Stimulated activated naive B cell treated with anti-CD40 and anti-IgM and Interleukin-4, amounts not matched to agents 10 μg/mL and 1 μg/mL and 100 μg/mL, for 72 hours (primary cell): ENCODE measurements at regions not wholly inside any gene's neighbourhood (a gene's known extent, or its start where the extent isn't known, plus 50 kb on each side); places are given as distances from the start of the nearest gene placed in this dataset.
"Not testable (repeated sequence)": the region's sequence is repeated elsewhere in the genome, so short reads cannot be mapped to it uniquely, and the experiment has no call there.

Source experiments
- ATAC-seq, 2 donors: fragments of 150-1000 bp; cut with Tn5 transposase; replicated peaks; 2 replicates each; pipeline ENCODE4 v1.10.0; 2021; ENCODE audit warnings: moderate library complexity in 1 of 2
- DNase-seq: peaks from one replicate; pipeline ENCODE4 v3.0.0; 2021
- H3K27ac Mint-ChIP-seq: one replicate; pipeline ENCODE4 v1.8.0; 2022; ENCODE audit warnings: mild to moderate bottlenecking, mixed read lengths
- H3K27me3 Mint-ChIP-seq, 2 donors: one replicate each; pipeline ENCODE4 v1.8.0; 2022; ENCODE audit warnings: mixed read lengths in 2 of 2
- H3K36me3 Mint-ChIP-seq, 2 donors: one replicate each; pipeline ENCODE4 v1.8.0; 2022; ENCODE audit warnings: mixed read lengths in 2 of 2, mild to moderate bottlenecking in 1 of 2
- H3K4me1 Mint-ChIP-seq, 2 donors: one replicate each; pipeline ENCODE4 v1.8.0; 2022; ENCODE audit warnings: mixed read lengths in 2 of 2, mild to moderate bottlenecking in 1 of 2
- H3K4me3 Mint-ChIP-seq, 2 donors: one replicate each; pipeline ENCODE4 v1.8.0; 2022; ENCODE audit warnings: mild to moderate bottlenecking in 2 of 2, mixed read lengths in 2 of 2, moderate library complexity in 1 of 2
- H3K9me3 Mint-ChIP-seq, 2 donors: one replicate each; pipeline ENCODE4 v1.8.0; 2022; ENCODE audit warnings: mixed read lengths in 2 of 2, mild to moderate bottlenecking in 1 of 2

DNA sequence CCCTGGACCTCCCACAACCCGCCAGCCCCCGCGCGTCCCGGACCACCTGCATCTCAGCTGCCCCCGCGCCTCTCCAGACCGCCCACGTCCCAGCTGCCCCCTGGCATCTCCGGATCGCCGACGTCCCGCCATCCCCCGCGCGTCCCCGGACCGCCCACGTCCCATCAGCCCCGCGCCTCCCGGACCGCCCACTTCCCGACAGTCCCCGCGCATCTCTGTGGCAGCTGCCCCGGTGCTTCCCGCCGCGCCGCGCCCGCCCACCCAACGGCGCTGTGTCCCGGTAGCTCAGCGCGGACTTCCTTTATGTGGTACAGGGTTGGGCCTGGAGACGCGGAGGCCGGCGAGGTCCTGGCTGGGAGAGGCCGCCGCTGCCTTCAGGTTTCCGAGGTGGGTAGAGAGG, 874.9 kb downstream of the TMEM121 start:
- not testable (repeated sequence) for H3K27me3 Mint-ChIP-seq, H3K27ac Mint-ChIP-seq, H3K36me3 Mint-ChIP-seq, H3K4me1 Mint-ChIP-seq, H3K4me3 Mint-ChIP-seq, DNase-seq, ATAC-seq, H3K9me3 Mint-ChIP-seq

DNA sequence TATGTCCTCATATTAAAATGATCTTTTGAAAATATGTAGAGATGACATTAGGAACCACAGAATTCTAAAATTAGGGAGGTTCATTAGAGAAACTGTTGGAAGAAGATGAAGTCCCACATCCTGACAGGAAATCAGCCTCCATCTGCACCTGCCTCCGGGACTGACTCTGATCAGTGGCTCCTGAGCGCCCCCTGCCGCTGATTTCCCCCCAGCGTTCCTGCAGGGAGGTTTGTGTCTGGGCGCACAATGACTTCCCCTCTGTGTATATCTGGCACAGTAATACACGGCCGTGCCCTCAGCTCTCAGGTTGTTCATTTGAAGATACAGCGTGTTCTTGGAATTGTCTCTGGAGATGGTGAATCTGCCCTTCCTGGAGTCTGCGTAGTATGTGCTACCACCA, 883.8 kb downstream of the TMEM121 start:
- H3K36me3 Mint-ChIP-seq, H3K27ac Mint-ChIP-seq: not testable (repeated sequence)

DNA sequence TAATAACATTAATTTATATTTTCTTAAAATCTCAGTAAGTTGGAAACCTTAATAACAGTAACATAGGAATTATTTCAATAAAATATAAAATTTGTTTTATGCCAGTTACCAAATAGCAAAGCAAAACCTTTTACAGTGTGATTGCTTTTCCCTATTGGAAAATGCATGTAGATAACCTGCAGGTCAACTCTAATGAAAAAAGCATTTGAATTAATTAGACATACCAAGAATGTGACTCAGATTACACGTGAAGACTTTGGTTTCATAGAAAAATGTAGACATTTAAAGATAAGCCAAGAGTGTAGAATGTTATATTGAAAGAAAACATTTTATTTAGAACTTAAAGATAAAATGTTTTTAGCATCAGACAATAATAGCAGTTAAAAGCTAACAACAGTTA, 888.1 kb downstream of the TMEM121 start:
- ATAC-seq: no peak
- H3K4me3 Mint-ChIP-seq: no peak overlapping the region
- H3K36me3 Mint-ChIP-seq: no peaks in the 10 kb centered on the region
- no peak overlapping the region for H3K27ac Mint-ChIP-seq
- H3K4me1 Mint-ChIP-seq: peaks cover 0 to 4% of the 10 kb centered on the region in 2 donors
- peaks cover 0 to 4% of the 10 kb centered on the region in 2 donors for H3K27me3 Mint-ChIP-seq
- DNase-seq: no peak
- H3K9me3 Mint-ChIP-seq: no peaks in the 10 kb centered on the region

More for the DNA sequence above, 883.8 kb downstream of the TMEM121 start:
- ATAC-seq, H3K9me3 Mint-ChIP-seq, H3K4me1 Mint-ChIP-seq, H3K27me3 Mint-ChIP-seq, H3K4me3 Mint-ChIP-seq: not testable (repeated sequence)
- DNase-seq: peak; percentile 24

DNA sequence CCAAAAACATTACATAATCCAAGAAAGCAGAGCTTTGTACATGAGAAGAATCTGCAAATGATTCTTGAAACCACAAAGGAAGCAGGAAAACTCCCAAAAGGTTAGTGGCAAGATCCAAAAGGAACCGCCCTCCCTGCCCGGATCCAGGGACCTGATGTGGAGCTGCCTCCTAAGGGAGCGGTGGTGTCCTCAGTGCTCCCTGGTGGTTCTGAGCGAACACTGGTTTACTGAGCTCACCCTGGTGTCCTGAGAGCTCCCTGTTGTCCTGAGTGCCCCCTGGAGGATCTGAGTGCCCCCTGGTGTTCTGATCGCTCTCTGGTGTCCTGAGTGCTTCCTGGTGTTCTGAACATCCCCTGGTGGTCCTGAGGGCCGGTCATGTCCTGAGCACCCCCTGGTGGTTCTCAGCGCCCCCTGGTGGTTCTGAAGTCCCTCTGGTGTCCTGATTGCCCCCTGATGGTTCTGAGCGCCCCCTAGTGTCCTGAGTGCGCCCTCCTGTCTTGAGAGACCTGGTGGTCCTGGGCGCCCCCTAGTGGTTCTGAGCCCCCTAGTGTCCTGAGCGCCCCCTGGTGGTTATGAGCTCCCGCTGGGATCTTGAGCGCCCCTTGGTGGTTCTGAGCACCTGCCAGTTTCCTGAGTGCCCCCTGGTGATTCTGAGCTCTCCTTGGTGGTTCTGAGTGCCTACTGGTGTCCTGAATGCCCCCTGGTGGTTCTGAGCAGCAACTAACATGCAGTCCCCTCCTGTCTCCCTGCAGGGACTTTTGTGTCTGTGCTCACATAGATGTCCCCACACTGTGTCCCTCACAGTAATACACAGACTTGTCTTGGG, 891.1 kb downstream of the TMEM121 start:
- Mint-ChIP-seq H3K9me3 (no peaks in the 10 kb centered on the region), H3K36me3 (no peaks in the 10 kb centered on the region), H3K27me3 (peaks cover 4 to 8% of the 10 kb centered on the region in 2 donors), H3K27ac (no peak overlapping the region), H3K4me3 (no peak overlapping the region), H3K4me1 (no peaks in the 10 kb centered on the region)
- DNase-seq (peak; percentile 82), ATAC-seq (peak; percentile 86 to 92)

DNA sequence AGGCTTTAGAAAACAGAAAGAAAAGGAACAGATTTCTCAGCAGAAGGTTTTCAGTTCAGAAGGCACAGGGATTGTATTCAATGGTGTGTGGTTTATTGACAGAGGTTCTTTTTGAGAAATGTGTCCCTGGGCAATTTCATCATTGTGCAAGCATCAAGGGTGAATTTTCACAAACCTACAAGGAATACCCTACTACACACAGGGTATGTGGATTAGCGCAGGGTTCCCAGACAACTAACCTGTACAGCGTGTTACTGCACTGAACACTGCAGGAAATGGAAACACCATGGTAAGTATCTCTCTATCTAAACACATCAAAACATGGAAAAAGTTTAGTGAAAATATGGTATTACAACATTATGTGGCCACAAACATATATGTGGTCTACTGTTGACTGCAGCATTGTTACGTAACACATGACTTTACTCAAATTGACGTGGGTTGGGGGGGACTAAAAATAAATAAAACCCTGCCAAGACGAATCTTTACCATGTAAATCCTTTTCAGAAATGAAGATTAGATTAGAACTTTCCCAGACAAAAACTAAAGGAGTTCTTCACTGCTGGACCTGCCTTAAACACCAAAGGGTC, 893.1 kb downstream of the TMEM121 start:
- Mint-ChIP-seq H3K27me3 (peaks cover 14 to 20% of the 10 kb centered on the region in 2 donors), H3K27ac (no peak overlapping the region), H3K4me1 (no peaks in the 10 kb centered on the region), H3K4me3 (no peak overlapping the region), H3K36me3 (no peaks in the 10 kb centered on the region), H3K9me3 (no peaks in the 10 kb centered on the region)
- DNase-seq (no peak), ATAC-seq (no peak)

DNA sequence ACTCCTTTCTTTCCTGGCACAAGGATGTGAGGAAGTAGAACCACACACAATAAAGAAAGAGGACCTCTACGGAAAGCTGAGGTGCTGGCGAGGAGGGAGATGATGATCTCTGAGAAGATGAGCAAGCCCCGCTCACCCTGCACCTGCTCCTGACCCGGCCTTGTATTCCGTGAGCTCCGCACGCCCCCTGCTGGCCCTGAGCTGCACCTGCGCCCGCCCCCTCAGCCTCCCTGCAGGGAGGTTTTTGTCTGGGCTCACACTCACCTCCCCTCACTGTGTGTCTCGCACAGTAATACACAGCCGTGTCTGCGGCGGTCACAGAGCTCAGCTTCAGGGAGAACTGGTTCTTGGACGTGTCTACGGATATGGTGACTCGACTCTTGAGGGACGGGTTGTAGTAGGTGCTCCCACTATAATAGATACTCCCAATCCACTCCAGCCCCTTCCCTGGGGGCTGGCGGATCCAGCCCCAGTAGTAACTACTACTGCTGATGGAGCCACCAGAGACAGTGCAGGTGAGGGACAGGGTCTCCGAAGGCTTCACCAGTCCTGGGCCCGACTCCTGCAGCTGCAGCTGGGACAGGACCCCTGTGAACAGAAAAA, 895.1 kb downstream of the TMEM121 start:
- H3K9me3 Mint-ChIP-seq, H3K27ac Mint-ChIP-seq, H3K4me1 Mint-ChIP-seq, H3K36me3 Mint-ChIP-seq: not testable (repeated sequence)
- DNase-seq: peak; percentile 68
- Mint-ChIP-seq H3K27me3 (peaks cover 14 to 20% of the 10 kb centered on the region in 2 donors), H3K4me3 (peak overlapping the region; percentile 23 to 51)
- ATAC-seq: peak; percentile 63 to 82

DNA sequence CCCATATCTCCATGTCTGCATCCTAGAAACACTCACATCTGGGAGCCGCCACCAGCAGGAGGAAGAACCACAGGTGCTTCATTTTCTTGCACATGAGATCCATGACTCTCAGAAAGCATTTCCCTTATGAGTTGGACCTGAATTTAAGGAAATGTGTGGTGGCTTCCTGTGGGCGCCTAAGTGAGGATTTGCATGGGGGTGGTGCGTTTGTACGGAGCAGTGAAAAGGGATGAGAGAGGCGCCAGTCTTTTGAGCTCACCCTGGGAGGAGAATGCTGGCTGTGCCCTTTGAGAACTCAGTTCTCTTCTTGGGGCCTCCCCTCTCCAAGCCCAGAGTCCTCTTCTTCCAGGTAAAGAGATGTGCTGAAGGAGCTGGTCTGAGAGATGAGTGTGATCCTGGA, 895.7 kb downstream of the TMEM121 start:
- H3K27ac Mint-ChIP-seq: no peak overlapping the region
- no peaks in the 10 kb centered on the region for H3K36me3 Mint-ChIP-seq
- H3K4me1 Mint-ChIP-seq: no peaks in the 10 kb centered on the region
- H3K27me3 Mint-ChIP-seq: peaks cover 17 to 20% of the 10 kb centered on the region in 2 donors
- peak overlapping the region; percentile 23 to 51 for H3K4me3 Mint-ChIP-seq
- no peaks in the 10 kb centered on the region for H3K9me3 Mint-ChIP-seq
- no peak for ATAC-seq
- no peak for DNase-seq

DNA sequence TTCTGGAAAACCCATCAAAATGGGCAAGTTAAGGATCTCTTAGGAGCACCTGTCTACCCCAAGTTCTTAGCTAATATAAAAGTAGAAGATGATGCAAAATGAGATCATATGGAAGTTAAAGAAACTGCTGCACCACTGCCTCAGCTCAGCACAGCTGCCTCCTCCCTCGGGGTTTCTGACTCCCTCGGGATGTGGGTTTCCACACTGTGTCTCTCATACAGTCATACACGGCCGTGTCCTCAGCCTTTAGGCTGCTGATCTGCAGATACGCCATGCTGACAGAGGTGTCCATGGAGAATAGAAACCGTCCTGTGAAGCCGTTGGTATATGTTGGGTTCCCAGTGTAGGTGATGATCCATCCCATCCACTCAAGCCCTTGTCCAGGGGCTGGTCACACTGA, 898.8 kb downstream of the TMEM121 start:
- not testable (repeated sequence) for H3K9me3 Mint-ChIP-seq, H3K4me3 Mint-ChIP-seq, H3K27ac Mint-ChIP-seq, H3K36me3 Mint-ChIP-seq, H3K4me1 Mint-ChIP-seq
- peaks cover 15 to 20% of the 10 kb centered on the region in 2 donors for H3K27me3 Mint-ChIP-seq
- DNase-seq (peak; percentile 32), ATAC-seq (peak; percentile 72 to 87)

DNA sequence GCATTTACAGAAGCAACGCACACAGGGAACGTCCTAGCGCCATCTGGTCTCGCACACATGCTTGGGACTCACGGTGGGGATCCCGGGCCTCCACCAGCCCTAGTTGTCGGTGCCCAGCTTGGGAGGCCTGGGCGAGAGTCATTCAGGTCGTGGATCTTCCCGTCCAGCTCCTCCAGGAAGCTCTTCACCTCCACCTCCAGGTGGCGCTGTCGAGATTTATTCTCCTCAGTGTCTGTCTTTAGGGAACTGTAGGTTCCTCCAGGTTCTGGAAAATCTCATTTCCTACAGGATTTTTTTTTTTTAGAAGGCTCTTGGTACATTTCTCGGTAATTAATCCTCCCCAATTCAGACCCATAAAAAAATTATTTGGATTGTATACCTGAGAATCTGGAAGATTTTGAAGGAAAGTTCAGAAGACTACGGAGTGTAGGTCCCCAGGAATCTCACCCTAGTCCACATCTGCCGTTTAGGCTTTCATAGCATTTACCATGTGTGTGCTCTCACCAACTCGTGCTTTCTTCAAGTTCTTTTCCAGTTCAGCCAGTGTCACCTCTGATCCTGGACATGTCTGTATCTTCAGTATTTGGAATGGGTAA, 910.0 kb downstream of the TMEM121 start:
- Mint-ChIP-seq H3K27me3 (peaks cover 0 to 9% of the 10 kb centered on the region in 2 donors), H3K36me3 (no peaks in the 10 kb centered on the region), H3K4me3 (no peak overlapping the region), H3K4me1 (no peaks in the 10 kb centered on the region), H3K9me3 (no peaks in the 10 kb centered on the region), H3K27ac (no peak overlapping the region)
- ATAC-seq (peak in 1 of 2 donors; percentile 41), DNase-seq (peak; percentile 8)

DNA sequence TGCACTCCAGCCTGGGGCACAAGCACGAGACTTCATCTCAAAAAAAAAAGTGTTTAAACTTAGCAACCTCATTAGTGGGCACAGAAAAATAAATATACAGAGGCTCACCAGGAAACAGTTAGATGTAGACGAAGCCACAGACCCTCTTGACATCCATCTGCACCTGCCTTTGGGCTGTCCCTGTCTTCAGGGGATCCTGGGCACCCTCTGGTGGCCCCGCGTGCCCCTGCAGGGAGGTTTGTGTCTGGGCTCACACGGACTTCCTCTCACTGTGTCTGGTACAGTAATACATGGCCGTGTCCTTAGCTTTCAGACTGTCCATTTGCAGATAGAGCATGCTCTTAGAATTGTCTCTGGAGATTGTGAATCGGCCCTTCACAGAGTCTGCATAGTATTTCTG, 916.5 kb downstream of the TMEM121 start:
- H3K36me3 Mint-ChIP-seq: no peaks in the 10 kb centered on the region
- DNase-seq (peak; percentile 36), ATAC-seq (peak; percentile 90 to 95)
- no peaks in the 10 kb centered on the region for H3K9me3 Mint-ChIP-seq
- no peak overlapping the region for H3K27ac Mint-ChIP-seq
- peaks cover 2 to 11% of the 10 kb centered on the region in 2 donors for H3K4me1 Mint-ChIP-seq
- peaks cover 0 to 9% of the 10 kb centered on the region in 2 donors for H3K27me3 Mint-ChIP-seq
- no peak overlapping the region for H3K4me3 Mint-ChIP-seq

DNA sequence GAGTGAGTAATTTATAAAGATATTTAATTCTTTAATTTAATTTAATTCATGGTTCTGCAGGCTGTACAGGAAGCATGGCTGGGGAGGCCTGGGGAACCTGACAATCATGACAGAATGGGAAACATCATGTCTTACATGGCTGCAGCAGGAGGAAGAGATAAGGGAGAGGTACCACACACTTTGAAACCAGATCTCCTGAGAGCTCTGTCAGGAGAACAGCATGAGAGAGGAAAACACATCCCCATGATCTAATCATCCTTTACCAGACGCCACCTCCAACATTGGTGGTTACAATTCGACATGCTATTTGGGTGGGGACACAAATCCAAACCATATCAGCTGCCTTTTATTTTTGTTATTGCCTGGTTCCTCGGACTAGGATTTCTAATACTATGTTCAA, 928.6 kb downstream of the TMEM121 start:
- DNase-seq (no peak), ATAC-seq (no peak)
- no peaks in the 10 kb centered on the region for H3K9me3 Mint-ChIP-seq
- H3K27ac Mint-ChIP-seq: no peak overlapping the region
- no peak overlapping the region for H3K4me3 Mint-ChIP-seq
- no peaks in the 10 kb centered on the region for H3K36me3 Mint-ChIP-seq
- no peaks in the 10 kb centered on the region for H3K27me3 Mint-ChIP-seq
- H3K4me1 Mint-ChIP-seq: peaks cover 4 to 15% of the 10 kb centered on the region in 2 donors

DNA sequence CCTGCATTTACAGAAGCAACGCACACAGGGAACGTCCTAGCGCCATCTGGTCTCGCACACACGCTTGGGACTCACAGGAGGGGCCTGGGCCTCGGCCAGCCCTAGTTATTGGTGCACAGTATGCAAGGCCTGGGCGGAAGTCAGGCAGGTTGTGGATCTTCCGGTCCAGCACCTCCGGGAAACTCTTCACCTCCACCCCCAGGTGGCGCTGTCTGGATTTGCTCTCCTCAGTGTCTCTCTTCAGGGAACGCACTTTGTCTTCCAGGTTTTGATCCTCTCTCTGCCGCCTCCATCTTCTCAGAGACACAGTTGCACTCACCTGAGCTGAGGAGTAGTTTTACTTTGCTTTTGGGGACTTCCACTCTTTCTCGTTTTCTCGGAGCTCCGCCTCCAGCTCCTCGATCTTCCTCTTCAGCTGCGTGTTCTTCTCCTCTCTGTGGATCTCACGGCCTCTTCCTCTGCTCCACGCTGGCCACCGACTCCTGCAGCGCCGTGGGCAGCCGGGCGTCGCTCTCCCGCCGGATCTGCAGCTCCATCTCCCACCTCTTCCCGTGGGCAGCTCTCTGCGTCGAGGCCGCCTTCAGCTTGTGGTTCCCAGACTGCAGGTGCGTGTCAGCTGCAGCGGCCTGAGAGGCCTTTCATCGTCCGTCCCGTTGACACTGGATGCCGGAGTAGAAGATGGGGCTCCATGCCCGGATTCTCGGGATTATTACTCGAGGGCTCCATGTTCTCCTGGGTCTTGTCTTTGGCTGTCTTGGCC, 933.8 kb downstream of the TMEM121 start:
- DNase-seq (no peak), ATAC-seq (peak; percentile 45 to 53)
- no peaks in the 10 kb centered on the region for H3K9me3 Mint-ChIP-seq
- no peaks in the 10 kb centered on the region for H3K36me3 Mint-ChIP-seq
- H3K4me3 Mint-ChIP-seq: no peak overlapping the region
- H3K4me1 Mint-ChIP-seq: peaks cover 8 to 15% of the 10 kb centered on the region in 2 donors
- H3K27me3 Mint-ChIP-seq: no peaks in the 10 kb centered on the region
- H3K27ac Mint-ChIP-seq: no peak overlapping the region

DNA sequence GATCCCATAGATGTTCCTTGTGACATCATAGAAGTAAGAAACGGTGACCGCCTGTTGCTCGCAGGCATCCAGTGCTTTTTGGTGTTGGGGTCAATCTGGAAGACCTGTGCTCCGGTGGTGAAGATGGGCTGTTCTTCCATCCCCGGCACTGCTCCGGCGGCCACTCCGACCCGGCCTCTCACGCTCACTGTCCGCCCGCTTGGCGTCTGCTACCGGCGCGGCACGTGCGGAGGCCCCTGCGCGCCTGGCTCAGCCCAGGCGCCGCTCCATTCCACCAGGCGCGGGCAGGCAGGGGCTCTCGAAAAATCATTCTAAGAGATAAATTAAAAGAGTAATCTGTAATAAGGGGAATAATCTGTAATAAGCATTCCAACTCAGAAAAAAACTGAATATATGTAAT, 934.5 kb downstream of the TMEM121 start:
- Mint-ChIP-seq H3K27ac (no peak overlapping the region), H3K4me1 (peaks cover 8% of the 10 kb centered on the region in 2 donors), H3K27me3 (no peaks in the 10 kb centered on the region), H3K4me3 (no peak overlapping the region), H3K9me3 (no peaks in the 10 kb centered on the region), H3K36me3 (no peaks in the 10 kb centered on the region)
- no peak for DNase-seq
- ATAC-seq: no peak

DNA sequence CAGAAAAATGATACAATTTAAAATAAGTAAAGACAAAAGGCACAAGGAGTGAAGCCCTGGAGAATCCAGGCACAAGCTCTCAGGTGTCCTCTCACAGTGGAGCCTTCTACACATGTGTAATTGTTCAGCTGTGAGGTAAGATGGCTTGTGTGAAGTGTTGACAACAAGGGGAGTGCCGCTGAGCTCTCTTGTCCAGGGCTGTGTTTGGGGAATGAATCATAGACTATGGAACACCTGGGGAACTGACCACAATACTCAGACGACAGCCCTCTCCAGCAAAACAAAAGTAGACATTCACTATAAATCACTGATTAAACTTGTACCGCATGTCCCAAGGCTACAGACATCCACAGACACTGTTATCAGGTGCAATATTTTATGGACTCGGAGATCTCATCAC, 940.1 kb downstream of the TMEM121 start:
- H3K27ac Mint-ChIP-seq, H3K9me3 Mint-ChIP-seq, DNase-seq, H3K27me3 Mint-ChIP-seq, H3K36me3 Mint-ChIP-seq, H3K4me3 Mint-ChIP-seq, H3K4me1 Mint-ChIP-seq, ATAC-seq: not testable (repeated sequence)
